HepG2 (cell line): ENCODE measurements at regions not wholly inside any gene's neighbourhood (a gene's known extent, or its start where the extent isn't known, plus 50 kb on each side); places are given as distances from the start of the nearest gene placed in this dataset.
A peak's percentile ranks its signal among the peaks of the same experiment; 100 is the strongest.

Source experiments
- DMAP1 ChIP-seq: IDR thresholded peaks from 2 replicates; pipeline ENCODE4 v1.6.1; 2016
- FOXJ3 ChIP-seq: sonication (generic); formaldehyde crosslinking; IDR thresholded peaks from 2 replicates; pipeline ENCODE4 v1.4.0; 2020; ENCODE audit warnings: missing genetic modification reagents, mild to moderate bottlenecking, borderline replicate concordance
- LCORL ChIP-seq, 2 experiments: fragments of 450-650 bp in 1 of 2; sonication (generic) in 1 of 2; formaldehyde crosslinking in 1 of 2; IDR thresholded peaks; 2 replicates each; pipeline versions ENCODE4 v1.5.0 to v1.6.1; 2017 to 2020; ENCODE audit warnings: antibody characterized with exemption in 1 of 2, missing genetic modification reagents in 1 of 2
- NFIC ChIP-seq: IDR thresholded peaks from 2 replicates; pipeline ENCODE4 v1.6.1; 2012; ENCODE audit warnings: mild to moderate bottlenecking, low read length, inconsistent platforms
- NONO ChIP-seq, 2 experiments: fragments of 450-650 bp in 1 of 2; sonication (generic) in 1 of 2; formaldehyde crosslinking in 1 of 2; IDR thresholded peaks in 1 of 2; conservative IDR thresholded peaks in 1 of 2; 2 replicates each; pipeline versions ENCODE4 v1.6.1 to v1.8.0; 2017 to 2022; ENCODE audit warnings: mild to moderate bottlenecking in 1 of 2, missing genetic modification reagents in 1 of 2, moderate library complexity in 1 of 2
- NR2F1 ChIP-seq, 2 experiments: fragments of 450-650 bp in 1 of 2; formaldehyde crosslinking in 1 of 2; IDR thresholded peaks; 2 replicates each; pipeline versions ENCODE4 v1.5.0 to v1.6.1; 2016 to 2020; ENCODE audit warnings: mild to moderate bottlenecking in 1 of 2, missing compliant biosample characterization in 1 of 2, missing genetic modification reagents in 1 of 2, moderate library complexity in 1 of 2
- NR2F2 ChIP-seq: IDR thresholded peaks from 2 replicates; pipeline ENCODE4 v1.6.1; 2012; ENCODE audit warnings: low read depth, inconsistent platforms, borderline replicate concordance
- REPIN1 ChIP-seq: sonication (generic); formaldehyde crosslinking; IDR thresholded peaks from 2 replicates; pipeline ENCODE4 v1.8.0; 2022; ENCODE audit warnings: missing genetic modification reagents, low read depth, mild to moderate bottlenecking, borderline replicate concordance
- RFXAP ChIP-seq: sonication (generic); formaldehyde crosslinking; IDR thresholded peaks from 2 replicates; pipeline ENCODE4 v1.4.0; 2020; ENCODE audit warnings: missing genetic modification reagents, borderline replicate concordance
- ZKSCAN5 ChIP-seq: sonication (generic); formaldehyde crosslinking; IDR thresholded peaks from 2 replicates; pipeline ENCODE4 v1.5.1; 2020; ENCODE audit warnings: mild to moderate bottlenecking, missing genetic modification reagents
- ZNF124 ChIP-seq: sonication (generic); formaldehyde crosslinking; IDR thresholded peaks from 2 replicates; pipeline ENCODE4 v1.4.0; 2020; ENCODE audit warnings: missing genetic modification reagents
- ZNF230 ChIP-seq: sonication (generic); formaldehyde crosslinking; IDR thresholded peaks from 2 replicates; pipeline ENCODE4 v1.4.0; 2020; ENCODE audit warnings: mild to moderate bottlenecking, missing genetic modification reagents
- ZNF3 ChIP-seq: IDR thresholded peaks from 2 replicates; pipeline ENCODE4 v1.7.0; 2017; ENCODE audit warnings: inconsistent platforms
- ZNF644 ChIP-seq: IDR thresholded peaks from 2 replicates; pipeline ENCODE4 v1.6.1; 2016; ENCODE audit warnings: low read depth
- ZNF652 ChIP-seq: IDR thresholded peaks from 2 replicates; pipeline ENCODE4 v1.6.1; 2016; ENCODE audit warnings: low read depth, borderline replicate concordance
- TF ChIP-seq, protein P1 (sequence below): sonication (generic); formaldehyde crosslinking; IDR thresholded peaks from 2 replicates; pipeline ENCODE4 v1.4.0; 2020; ENCODE audit warnings: missing genetic modification reagents
- TF ChIP-seq, protein P2 (sequence below): sonication (generic); formaldehyde crosslinking; IDR thresholded peaks from 2 replicates; pipeline ENCODE4 v1.4.0; 2020; ENCODE audit warnings: missing genetic modification reagents
- TF ChIP-seq, protein P3 (sequence below): sonication (generic); formaldehyde crosslinking; IDR thresholded peaks from 2 replicates; pipeline ENCODE4 v1.5.0; 2020; ENCODE audit warnings: mild to moderate bottlenecking, missing genetic modification reagents
- TF ChIP-seq, protein P4 (sequence below): sonication (generic); formaldehyde crosslinking; IDR thresholded peaks from 2 replicates; pipeline ENCODE4 v1.5.0; 2020; ENCODE audit warnings: missing genetic modification reagents
- TF ChIP-seq, protein P5 (sequence below): sonication (generic); formaldehyde crosslinking; IDR thresholded peaks from 2 replicates; pipeline ENCODE4 v1.8.1; 2023; ENCODE audit warnings: mild to moderate bottlenecking, moderate library complexity, missing genetic modification reagents

DNA sequence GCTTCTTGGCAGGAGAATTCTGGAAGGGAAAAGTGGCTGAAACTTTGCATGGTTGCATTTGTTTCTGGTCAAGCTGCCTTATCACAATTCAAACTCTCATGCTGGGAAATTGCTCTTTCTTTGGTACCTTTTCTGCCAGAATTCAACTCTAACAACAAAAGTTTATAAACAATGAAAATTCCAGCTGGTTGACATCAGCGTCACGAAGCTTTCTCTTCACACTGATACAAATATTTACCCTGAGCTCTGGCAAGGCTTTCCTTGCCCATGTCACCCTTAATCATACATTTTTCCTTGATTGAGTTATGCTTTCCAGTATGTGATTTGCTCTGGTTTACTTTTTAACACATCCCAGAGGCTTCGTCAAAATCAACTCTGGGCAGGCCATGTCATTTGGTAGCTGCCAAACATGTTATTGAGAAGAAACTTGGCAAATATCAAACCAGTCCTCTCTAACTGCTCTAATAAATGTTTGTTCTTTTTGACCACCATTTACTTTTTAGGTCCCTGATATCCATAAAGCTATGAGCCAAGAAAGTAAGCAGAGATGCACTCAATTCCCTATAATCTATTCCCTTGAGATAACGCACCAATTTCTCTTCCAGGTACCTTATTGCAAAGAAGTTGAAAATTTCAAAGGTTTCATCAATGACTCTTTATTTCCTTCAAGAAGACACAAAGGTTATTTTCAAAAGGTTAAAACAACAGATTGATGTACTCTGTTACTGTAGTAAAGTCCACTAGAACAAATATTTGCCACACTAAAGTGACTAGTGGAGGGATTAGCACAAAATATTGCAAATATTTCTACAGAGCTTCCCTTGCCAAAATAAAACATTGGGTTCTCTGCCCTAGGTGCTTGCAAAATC is 1241.1 kb upstream of the ZEB2 start (continued):
- TF ChIP-seq ZNF124 (CRISPR knock-in tag) (peak; percentile 13; the same call in 1 of the 2 replicates), RFXAP (peak; percentile 49; the same call in 1 of the 2 replicates), NR2F2 (peak; percentile 98), FOXJ3 (peak; percentile 98), NONO (IDR thresholded peaks at IDR 0.05) (no peak), NONO (CRISPR knock-in tag; conservative IDR thresholded peaks at IDR 0.05) (peak; percentile 58; the same call in 1 of the 2 replicates), NR2F1 (CRISPR knock-in tag; IDR thresholded peaks at IDR 0.05) (peak; percentile 87 to 98; a peak in 3 of 4 replicates), NFIC (peak; percentile 99), ZNF652 (peak; percentile 41; the same call in 1 of the 2 replicates), DMAP1 (CRISPR knock-in tag) (peak; percentile 58; the same call in 1 of the 2 replicates), REPIN1 (CRISPR knock-in tag) (peak; percentile 59), LCORL (IDR thresholded peaks at IDR 0.05) (peak; percentile 97), LCORL (CRISPR knock-in tag; IDR thresholded peaks at IDR 0.05) (peak; percentile 74; the same call in 1 of the 2 replicates), ZNF644 (CRISPR knock-in tag) (peak; percentile 66; the same call in 1 of the 2 replicates), ZNF3 (CRISPR knock-in tag) (peak; percentile 91), ZNF230 (no peak), ZKSCAN5 (CRISPR knock-in tag) (peak; percentile 96)
- TF ChIP-seq, protein P1, sequence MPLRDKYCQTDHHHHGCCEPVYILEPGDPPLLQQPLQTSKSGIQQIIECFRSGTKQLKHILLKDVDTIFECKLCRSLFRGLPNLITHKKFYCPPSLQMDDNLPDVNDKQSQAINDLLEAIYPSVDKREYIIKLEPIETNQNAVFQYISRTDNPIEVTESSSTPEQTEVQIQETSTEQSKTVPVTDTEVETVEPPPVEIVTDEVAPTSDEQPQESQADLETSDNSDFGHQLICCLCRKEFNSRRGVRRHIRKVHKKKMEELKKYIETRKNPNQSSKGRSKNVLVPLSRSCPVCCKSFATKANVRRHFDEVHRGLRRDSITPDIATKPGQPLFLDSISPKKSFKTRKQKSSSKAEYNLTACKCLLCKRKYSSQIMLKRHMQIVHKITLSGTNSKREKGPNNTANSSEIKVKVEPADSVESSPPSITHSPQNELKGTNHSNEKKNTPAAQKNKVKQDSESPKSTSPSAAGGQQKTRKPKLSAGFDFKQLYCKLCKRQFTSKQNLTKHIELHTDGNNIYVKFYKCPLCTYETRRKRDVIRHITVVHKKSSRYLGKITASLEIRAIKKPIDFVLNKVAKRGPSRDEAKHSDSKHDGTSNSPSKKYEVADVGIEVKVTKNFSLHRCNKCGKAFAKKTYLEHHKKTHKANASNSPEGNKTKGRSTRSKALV (CRISPR knock-in tag), result peak; percentile 54; the same call in 1 of the 2 replicates
- TF ChIP-seq, protein P2, sequence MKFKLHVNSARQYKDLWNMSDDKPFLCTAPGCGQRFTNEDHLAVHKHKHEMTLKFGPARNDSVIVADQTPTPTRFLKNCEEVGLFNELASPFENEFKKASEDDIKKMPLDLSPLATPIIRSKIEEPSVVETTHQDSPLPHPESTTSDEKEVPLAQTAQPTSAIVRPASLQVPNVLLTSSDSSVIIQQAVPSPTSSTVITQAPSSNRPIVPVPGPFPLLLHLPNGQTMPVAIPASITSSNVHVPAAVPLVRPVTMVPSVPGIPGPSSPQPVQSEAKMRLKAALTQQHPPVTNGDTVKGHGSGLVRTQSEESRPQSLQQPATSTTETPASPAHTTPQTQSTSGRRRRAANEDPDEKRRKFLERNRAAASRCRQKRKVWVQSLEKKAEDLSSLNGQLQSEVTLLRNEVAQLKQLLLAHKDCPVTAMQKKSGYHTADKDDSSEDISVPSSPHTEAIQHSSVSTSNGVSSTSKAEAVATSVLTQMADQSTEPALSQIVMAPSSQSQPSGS, result peak; percentile 92
- TF ChIP-seq, protein P3, sequence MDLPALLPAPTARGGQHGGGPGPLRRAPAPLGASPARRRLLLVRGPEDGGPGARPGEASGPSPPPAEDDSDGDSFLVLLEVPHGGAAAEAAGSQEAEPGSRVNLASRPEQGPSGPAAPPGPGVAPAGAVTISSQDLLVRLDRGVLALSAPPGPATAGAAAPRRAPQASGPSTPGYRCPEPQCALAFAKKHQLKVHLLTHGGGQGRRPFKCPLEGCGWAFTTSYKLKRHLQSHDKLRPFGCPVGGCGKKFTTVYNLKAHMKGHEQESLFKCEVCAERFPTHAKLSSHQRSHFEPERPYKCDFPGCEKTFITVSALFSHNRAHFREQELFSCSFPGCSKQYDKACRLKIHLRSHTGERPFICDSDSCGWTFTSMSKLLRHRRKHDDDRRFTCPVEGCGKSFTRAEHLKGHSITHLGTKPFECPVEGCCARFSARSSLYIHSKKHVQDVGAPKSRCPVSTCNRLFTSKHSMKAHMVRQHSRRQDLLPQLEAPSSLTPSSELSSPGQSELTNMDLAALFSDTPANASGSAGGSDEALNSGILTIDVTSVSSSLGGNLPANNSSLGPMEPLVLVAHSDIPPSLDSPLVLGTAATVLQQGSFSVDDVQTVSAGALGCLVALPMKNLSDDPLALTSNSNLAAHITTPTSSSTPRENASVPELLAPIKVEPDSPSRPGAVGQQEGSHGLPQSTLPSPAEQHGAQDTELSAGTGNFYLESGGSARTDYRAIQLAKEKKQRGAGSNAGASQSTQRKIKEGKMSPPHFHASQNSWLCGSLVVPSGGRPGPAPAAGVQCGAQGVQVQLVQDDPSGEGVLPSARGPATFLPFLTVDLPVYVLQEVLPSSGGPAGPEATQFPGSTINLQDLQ (CRISPR knock-in tag), result no peak
- TF ChIP-seq, protein P4, sequence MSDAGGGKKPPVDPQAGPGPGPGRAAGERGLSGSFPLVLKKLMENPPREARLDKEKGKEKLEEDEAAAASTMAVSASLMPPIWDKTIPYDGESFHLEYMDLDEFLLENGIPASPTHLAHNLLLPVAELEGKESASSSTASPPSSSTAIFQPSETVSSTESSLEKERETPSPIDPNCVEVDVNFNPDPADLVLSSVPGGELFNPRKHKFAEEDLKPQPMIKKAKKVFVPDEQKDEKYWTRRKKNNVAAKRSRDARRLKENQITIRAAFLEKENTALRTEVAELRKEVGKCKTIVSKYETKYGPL (CRISPR knock-in tag), result no peak
- TF ChIP-seq, protein P5, sequence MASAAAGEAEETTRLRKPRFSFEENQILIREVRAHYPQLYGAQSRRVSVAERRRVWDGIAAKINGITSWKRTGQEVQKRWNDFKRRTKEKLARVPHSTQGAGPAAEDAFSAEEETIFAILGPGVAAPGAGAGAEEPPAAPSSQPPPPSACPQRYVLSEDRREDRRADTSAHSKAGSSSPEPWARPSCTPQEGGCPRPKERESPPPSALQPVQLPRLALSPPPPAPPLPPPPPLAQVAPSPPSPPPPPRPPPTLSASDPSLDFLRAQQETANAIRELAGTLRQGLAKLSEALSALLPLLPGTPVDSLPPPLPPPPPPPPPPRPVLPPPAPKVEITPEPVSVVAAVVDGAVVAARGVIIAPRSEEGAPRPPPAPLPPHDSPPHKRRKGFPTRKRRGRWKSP, result no peak
